GM18870 (cell line): ENCODE measurements at regions not wholly inside any gene's neighbourhood (a gene's known extent, or its start where the extent isn't known, plus 50 kb on each side); places are given as distances from the start of the nearest gene placed in this dataset.

Experiments used
- ATAC-seq: cut with Tn5 transposase; IDR thresholded peaks from one replicate; pipeline ENCODE4 v1.9.1; 2021; ENCODE audit warnings: moderate library complexity; ENCODE audit not compliant: unreplicated experiment

DNA sequence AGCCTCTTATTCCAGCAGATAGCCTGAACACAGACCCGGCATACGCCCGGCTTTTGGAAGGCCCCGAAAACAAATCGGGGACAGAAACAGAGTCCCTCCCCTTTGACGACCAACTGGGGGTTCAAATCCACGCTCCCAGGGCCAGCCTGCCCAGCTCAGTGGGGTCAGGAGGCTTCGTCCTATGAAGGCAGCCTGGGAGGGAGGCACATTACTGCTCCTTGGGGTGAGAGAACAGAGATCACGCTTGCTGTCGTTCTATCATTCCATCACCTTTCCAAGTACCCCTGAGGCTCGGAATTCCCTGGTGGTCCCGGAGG, 208.8 kb upstream of the SALL3 start:
- ATAC-seq = no peak

DNA sequence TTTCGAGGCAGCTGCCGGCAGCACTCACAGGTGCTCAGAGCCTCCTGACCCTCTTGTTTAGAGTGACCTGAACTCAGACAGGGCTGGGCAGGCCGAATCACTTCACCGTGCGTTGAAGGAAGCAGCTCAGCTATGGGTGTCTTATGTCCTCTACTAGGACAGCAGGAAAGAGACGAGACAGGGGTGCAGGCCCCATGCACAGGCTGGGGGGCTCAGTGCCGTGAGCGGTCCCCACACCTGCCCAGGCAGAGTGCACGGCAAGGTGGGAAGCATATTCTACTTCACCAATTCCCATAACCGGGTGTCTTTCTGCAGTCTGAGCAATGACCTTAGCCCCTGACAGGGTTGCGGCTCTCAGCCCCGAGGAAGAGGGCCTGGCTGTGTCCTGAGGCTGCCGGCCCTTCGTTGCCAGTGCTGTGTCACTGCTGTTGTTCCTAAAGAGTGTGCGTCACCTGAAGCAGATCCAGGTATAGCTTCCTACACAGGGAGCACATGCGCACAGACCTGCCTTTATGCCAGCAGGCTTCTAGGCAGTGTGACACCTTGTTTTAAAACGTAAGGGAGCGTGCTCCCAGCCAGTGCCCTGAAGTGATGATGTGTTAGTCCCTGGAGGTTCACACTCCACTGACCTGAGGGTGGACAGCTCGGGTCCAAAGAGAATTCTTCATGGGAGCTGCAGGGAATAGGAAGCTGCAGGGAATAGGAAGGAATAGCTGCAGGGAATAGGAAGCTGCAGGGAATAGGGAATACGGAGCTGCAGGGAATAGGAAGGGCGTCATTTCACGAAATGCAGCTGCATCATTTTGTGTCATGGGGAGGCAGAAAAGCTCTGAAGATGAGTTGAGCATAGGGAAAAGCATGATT, 207.9 kb upstream of the SALL3 start:
- no peak for ATAC-seq

DNA sequence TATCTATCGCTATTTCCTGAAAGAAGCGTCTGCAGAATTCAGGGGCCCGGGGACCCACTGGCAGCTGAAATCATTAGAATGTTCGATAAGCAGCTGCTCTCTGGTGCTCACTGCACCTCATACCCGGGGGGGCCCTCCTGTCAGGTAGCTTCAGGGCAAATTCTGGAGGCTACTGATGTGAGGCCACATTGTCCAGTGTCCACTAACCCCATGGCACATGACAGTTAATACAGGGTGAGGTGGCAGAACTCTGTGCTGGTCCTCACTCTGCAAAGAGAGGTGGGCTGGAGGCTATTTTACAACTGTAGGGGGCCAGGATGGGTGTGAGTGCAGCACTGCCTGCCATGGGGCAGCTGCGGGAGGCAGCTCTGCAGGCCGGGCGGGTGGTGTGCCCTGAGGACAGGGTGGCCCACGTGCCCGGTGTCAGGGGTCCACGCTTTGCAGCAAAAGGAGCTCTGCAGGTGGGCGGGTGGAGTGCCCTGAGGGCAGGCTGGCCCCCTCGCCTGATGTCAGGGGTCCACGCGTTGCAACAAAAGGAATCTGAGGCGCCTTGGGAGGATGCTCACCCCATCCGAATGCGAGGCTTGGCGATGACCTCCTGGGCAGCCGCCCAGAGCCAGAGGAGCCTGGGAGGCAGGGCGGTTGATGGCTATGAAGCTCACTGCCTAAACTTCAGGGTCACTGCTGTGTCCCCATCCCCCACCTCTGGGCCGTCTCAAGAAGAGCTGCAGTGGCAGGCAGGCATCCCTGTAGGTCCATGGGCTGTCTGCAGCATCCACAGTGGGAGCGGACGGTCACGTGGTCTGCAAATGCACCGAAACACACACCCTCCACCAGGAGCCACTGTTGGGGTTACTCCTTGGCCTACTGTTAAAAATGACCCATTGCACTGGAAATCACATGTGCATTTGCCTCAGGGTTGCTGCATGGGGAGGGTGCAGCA, 207.0 kb upstream of the SALL3 start:
- ATAC-seq = no peak

DNA sequence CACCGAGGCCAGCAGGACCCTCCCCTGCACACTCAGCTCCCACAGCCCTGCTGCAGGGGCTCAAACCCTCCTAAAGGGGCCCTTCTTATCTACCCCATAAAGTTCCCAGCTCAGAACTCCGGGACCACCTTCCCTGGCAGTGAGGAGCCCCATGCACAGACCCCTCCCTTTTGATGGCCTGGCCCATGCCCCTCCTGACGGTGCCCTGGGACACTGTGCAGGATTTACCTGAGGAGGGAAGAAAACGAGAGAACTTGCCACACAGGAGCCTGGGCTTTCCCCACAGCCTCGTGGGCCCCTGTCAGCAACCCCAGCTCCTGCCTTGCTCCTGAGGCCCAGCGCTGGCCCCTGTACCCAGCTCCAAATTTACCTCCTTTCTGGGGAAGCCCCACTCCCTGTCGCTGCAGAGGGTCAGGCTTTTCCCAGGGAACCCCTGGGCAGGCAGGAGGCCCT, 206.3 kb upstream of the SALL3 start:
- ATAC-seq = no peak

DNA sequence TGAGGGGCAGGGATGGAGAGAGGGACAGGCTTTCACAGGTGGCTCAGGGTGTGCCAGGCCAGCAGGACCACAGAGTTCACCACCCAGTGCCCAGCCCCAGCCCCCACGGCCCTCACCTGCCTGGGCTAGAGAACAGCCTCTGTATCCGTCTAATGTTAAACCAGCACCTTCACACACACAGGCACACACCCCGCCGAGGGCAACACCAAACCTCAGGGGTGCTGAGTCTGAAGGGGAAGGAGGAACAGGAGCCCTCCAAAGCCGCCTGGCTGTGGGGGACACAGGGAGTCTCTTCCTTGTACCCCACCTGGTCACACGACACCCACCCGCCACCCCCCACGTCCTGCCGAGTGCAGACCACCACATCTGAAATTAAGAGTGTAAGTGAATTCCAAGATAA, 205.8 kb upstream of the SALL3 start:
- no peak for ATAC-seq

DNA sequence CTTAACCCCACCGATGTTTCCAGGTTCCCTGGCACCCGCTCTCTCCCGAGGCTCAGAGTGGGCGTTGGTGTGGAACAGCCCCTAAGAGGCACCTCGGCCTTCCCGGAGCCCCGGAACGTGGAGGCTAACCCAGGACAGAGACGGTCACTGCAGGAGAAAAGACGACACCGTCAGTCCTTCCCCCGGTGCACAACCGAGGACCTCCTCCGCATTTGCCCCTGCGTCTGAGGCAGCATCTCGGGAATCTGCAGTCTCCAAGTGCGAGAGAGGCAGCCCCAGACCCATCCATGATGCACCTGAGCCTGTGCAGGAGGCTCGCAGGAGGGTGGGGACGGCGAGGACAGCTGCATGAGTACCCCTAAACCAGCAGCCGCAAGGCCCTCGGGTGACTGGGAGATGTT, 204.9 kb upstream of the SALL3 start:
- ATAC-seq = no peak

DNA sequence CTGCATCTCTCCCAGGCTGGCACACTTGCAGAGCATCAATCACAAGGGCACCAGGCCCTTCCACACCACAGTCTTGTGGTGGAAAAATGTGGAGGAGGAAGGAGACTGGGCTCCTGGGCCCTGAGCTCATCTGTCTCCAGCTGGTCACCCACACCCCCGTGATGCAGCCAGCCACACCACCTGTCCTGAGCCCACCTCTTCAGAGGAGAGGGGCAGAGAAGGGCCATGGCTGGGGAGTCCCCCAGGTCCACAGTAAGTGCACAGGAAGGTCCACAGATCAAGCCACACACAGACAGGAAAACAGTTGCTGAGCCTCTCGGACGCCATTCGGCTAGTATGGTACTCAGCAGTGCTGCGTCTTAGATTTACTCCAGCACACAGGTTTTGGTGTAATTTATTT, 203.5 kb upstream of the SALL3 start:
- no peak for ATAC-seq

DNA sequence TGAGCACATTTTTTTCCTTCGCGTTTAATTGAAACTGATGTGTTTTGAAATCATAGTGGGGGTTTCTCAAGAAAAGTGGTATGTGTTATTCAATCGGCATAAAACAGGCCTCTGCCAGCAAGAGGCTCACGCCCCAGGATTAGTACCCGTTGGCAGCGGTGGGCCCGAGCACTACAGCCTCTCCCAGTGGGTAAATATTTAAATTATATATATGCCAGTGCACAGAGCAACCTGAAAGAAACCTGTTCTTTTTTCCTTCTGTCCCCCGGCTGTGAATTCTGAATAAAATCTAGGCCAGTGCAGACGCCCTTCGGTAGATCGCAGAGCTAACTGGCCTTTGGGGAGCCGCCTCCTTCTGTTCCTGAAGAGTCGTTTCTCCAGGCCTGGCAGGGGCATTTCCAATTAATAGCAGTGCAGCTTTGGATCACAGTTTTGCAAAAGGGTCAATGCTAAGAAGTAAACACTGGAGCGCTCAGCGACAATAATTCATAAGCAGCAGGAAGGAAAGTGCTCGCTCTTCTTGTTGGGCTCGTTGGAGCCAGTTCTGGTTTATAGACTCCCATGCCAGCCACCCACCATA, 202.8 kb upstream of the SALL3 start:
- ATAC-seq = no peak

DNA sequence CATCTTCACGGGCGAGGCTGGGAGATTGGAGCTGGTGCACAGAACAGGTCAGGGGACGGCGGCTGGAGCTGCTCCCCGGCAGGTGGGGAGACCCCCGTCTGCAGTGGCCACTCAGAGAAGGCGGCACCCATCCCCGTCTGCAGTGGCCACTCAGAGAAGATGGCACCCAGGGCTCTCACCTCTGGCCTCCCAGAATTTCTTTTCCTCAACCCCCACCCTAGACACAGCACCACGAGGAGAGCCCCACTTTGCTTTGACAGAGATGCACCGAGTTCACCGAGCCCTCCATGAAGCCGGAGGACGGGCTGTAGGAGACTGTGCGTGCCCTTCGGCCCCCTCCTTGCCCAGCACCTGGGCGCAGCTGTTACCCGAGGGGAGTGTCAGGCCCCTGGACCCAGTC, 201.6 kb upstream of the SALL3 start:
- ATAC-seq = no peak

DNA sequence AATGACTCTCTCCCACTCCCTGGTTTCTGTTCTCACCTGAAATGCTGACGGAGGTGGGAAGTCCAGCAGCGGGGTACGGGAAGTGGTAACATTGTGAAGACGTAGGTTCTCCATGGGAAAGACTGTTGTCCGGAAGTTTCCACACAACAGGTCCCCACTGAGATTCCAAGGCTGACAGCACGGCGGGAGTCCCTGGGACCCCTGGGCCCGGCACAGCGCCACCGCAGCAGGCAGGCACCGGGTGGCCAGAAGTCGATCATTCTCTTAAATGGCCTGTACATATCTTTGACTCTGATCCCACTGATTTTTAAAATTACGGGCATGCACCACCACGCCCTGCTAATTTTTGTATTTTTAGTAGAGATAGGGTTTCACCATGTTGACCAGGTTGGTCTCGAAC, 201.0 kb upstream of the SALL3 start:
- ATAC-seq = no peak

DNA sequence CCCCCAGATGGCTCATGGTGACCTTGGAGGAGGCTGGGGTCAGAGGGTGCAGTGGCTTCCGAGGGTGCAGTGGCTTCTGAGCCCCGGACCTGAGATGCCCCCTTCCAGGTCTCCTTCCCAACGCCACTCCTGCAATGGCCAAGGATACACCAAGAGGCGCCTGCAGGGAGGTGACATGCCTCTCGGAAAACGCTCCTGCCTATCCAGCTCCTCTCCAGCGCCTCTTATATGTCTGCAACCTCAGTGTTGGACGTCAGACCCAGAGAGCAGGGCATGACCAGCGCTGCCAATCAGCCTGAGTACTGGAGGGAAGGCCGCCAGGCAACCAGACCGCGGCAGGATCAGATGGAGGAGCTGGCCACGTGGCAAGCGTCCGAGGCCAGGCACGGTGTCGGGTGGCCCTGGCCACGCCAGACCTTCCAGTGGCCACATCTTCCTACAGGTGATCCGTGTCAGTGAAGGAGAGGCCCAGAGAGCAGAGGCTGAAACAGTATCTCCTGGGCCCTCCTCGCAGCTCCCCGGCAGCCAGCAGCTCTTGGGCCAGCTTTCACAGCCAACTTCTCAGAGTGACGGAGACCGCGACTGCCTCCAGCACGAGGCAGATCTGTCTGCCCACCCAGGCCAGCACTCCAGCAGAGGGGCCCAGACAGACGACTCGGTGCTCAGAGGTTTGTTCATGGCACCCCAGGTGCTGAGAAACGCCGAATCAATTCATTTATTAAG, 199.5 kb upstream of the SALL3 start:
- ATAC-seq = no peak

DNA sequence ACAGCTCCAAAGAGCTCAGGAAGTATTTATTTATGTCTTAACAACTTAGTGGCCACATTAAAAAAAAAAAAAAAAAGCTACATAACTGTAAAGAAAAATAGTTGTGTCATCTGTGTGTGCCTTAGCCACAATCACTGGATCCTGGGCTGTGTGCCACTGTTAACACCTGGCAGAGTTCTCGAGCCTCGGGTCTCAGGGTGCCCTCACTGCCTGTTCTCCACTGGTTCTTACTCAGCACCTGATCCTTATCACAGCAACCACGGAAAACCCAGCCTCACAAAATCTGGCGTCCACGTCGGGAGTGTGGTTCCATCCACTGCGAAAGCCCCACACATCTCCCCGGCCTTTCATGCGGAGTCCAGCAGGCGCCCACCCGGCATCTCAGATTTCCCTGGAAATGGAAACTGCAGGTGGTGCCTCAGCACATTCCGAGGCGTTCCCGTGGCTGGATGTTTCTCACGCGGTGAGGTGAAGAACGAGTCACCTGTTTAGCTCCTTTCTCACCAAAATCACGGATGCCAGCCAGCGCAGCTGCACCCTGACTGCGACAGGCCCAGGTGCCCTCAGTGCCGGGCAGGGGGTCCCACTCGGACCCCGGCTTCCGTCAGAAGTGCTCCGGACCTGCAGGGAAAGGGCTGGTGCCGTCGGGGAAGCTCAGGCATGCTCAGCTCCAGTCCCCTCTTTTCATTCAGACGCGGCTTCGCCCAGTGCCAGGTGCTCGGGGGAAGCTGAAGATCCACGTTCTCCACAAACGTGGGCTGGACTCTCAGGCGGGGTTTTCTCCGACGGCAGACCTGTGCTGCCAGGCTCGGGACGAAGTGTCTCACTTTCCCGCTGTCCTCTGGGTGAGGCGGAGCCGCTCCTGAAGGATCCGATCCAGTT, 198.7 kb upstream of the SALL3 start:
- ATAC-seq = no peak

DNA sequence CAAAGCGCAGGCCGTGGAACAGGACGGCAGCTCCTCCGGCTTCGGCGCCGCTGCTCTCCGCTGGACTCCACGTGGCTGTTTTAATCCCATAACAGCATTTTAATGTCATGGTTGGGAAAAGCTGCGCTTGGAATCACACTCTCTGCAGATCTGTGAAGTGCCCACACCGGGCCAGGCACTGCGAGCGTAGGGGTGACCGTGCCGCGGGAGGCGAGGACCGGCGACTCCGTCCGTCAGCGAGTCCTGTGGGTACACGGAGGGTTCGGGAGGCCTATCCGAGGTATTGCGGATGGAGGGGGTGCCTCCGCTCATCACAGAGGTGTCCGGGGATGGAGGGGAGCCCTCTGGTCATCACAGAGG, 198.0 kb upstream of the SALL3 start:
- ATAC-seq = no peak

DNA sequence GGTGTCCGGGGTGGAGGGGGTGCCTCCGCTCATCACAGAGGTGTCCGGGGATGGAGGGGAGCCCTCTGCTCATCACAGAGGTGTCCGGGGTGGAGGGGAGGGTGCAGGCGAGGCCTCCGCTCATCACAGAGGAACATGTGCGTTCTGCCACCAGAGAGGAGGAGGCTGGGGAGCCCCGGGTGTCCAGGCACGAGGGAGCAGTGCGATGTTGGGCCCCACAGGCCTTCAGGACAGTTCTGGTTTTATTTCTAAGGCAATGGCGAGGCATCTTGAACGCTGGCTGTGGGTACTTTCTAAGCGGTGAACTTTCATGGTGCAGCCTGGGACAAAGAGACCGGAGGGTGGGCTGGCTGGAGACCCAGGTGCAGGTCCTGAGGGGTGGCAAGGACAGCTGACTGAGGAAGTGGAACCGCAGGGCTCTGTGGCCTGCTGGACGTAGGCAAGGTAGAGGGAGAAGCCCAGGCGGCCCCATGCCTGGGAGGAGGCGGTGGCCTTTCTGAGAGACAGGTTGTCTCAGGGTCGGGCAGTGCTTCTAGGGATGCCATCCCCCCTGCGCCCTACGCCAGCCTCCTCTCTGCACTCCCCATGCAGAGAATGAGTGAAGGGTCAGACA, 196.6 kb upstream of the SALL3 start:
- no peak for ATAC-seq

DNA sequence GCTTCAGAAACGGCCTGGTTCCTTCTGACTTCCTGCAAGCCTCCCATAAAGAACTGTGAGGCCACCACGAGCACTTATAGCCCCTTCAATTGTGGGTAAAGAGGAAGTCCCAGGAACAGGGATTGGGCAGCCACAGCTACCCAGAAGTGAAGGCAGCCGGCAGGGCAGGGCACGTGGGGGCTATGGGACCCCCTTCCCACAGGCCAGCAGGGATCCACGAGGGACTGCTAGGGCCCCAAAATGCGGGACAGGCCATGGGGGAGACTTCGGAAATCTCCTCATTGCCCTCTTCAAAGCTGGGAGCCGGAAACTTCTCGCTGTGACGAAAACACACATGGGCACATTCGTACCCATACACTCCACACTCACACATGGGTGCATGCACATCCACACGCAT, 196.1 kb upstream of the SALL3 start:
- ATAC-seq = no peak

DNA sequence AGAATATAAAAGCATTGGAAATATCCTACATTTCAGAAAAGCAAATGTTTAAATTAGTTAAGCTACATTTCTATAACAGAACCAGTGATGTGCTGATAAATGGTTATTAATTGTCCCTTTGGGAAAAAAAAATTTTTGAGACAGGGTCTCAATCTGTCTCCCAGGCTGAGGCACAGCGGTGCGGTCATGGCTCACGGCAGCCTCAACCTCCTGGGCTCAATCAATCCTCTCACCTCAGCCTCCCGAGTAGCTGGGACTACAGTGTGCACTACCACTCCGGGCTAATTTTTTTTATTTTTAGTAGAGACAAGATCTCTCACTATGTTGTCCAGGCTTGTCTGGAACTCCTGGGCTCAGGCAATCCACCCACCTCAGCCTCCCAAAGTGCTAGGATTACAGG, 194.8 kb upstream of the SALL3 start:
- ATAC-seq = no peak

DNA sequence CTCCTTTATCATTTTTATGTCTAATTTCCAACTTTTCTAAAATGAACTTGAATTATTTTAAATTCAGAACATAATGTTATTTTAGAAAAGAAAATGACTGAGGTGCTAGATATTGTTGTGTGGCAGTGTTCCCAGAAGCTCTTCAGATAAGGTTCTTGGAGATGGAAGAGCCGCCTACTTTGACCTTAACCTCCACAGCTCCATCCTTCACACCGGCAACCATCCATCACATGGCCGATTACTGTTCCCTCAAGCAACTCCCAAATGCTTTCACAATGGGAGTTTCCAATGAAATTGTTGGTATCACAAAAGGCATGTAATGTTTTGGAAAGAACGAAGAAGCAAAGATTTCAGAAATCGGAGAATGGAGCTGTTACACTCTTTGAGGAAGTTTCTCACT, 193.9 kb upstream of the SALL3 start:
- ATAC-seq = no peak

DNA sequence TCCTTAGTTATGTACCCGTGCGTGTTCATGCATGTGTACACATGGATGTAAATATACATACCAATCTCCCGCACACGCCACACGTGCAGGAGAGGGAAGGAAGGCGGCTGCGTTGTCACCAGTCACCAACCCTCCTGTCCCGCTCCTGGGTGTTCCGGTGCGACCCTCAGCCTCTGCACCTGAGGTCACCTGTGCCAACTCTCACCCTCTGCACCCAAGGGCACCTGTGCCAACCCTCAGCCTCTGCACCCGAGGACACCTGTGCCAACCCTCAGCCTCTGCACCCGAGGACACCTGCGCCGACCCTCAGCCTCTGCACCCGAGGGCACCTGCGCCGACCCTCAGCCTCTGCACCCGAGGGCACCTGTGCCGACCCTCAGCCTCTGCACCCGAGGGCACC, 192.8 kb upstream of the SALL3 start:
- ATAC-seq = no peak

DNA sequence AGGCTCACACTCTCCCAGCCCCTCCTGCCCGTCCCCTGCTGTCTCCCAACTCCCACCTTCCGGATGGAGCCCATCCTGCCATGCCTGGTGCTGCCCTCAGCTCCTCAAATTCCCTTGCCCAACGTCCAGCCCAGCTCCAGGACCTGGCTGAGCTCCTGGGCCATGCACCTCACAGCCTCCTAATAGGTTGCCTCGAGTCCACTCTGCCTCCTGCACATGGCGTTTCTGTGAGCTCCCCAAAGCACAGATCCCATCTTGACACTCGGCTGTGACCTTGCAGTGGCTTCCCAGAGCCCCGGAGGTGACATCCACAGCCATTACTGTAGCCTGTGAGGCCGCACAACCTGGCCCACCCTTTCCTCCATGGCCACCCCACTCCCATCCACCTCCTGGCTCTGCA, 191.9 kb upstream of the SALL3 start:
- ATAC-seq = no peak

DNA sequence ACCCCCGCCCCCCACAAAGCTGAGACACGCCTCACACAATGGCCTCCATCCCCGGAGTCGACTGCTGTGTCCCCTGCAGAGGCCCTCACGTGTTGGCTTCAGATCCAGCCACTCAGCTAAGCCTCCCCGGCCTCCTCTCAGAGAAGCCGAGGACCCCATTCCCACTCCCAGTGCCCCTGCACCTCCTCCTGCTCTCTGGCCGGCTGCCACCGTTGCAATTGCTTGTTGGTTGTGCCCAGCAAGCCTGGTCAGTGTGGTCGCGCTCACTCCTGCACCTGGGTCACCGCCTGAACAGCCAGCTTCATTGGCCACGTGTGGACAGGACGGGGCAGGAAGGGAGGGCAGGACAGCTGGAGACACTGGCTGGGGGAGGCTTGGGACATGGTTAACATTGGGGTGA, 191.5 kb upstream of the SALL3 start:
- no peak for ATAC-seq
